ENCODE measurements at regions not wholly inside any gene's neighbourhood (a gene's known extent, or its start where the extent isn't known, plus 50 kb on each side); places are given as distances from the start of the nearest gene placed in this dataset.

GRCh38 chr2:217060951-217061547 is 201.2 kb upstream of the TNP1 start:
- TF ChIP-seq GTF2F1 (IDR thresholded peaks at IDR 0.05; ENCODE audit: low read length), result no peak
- TF ChIP-seq SOX6 (IDR thresholded peaks at IDR 0.05), result no peak
- no peak for TF ChIP-seq SOX6 (CRISPR knock-in tag; IDR thresholded peaks at IDR 0.05)
